CD4-positive, alpha-beta T cell treated with Interleukin-15 for 1 hour (primary cell): ENCODE measurements at regions not wholly inside any gene's neighbourhood (a gene's known extent, or its start where the extent isn't known, plus 50 kb on each side); places are given as distances from the start of the nearest gene placed in this dataset.
"Not testable (repeated sequence)": the region's sequence is repeated elsewhere in the genome, so short reads cannot be mapped to it uniquely, and the experiment has no call there.

ENCODE experiments used
- DNase-seq: peaks from one replicate; pipeline ENCODE4 v3.0.0-alpha.2; 2020

GRCh38 chr6:25127076-25127837, 151.9 kb upstream of the CARMIL1 start:
- DNase-seq: no peak

- DNase-seq: no peak
Measured at GRCh38 chr6:25130518-25130917, 148.7 kb upstream of the CARMIL1 start.

GRCh38 chr6:25132934-25133333, 146.2 kb upstream of the CARMIL1 start:
- DNase-seq: no peak

- DNase-seq: no peak
Measured at GRCh38 chr6:25133568-25133967, 145.6 kb upstream of the CARMIL1 start.

- no peak for DNase-seq
Measured at GRCh38 chr6:25136854-25137253, 142.3 kb upstream of the CARMIL1 start.

GRCh38 chr6:25137480-25137879, 141.7 kb upstream of the CARMIL1 start:
- DNase-seq: no peak

- no peak for DNase-seq
Measured at GRCh38 chr6:25137916-25138232, 141.3 kb upstream of the CARMIL1 start.

- peak; percentile 79 for DNase-seq
Measured at GRCh38 chr6:25138233-25138933, 140.8 kb upstream of the CARMIL1 start.

GRCh38 chr6:25138934-25139415, 140.2 kb upstream of the CARMIL1 start:
- DNase-seq: no peak

- DNase-seq: not testable (repeated sequence)
Measured at GRCh38 chr6:25139608-25140007, 139.6 kb upstream of the CARMIL1 start.

GRCh38 chr6:25142506-25142905, 136.7 kb upstream of the CARMIL1 start:
- no peak for DNase-seq

GRCh38 chr6:25144919-25145318, 134.3 kb upstream of the CARMIL1 start:
- DNase-seq: no peak

GRCh38 chr6:25147223-25147622, 132.0 kb upstream of the CARMIL1 start:
- DNase-seq: no peak

GRCh38 chr6:25150031-25150430, 129.1 kb upstream of the CARMIL1 start:
- no peak for DNase-seq

GRCh38 chr6:25150863-25151262, 128.3 kb upstream of the CARMIL1 start:
- no peak for DNase-seq

GRCh38 chr6:25153079-25153478, 126.1 kb upstream of the CARMIL1 start:
- no peak for DNase-seq

GRCh38 chr6:25154034-25154596, 125.1 kb upstream of the CARMIL1 start:
- no peak for DNase-seq

- DNase-seq: no peak
Measured at GRCh38 chr6:25155211-25155610, 124.0 kb upstream of the CARMIL1 start.

- DNase-seq: no peak
Measured at GRCh38 chr6:25156123-25156522, 123.1 kb upstream of the CARMIL1 start.

- no peak for DNase-seq
Measured at GRCh38 chr6:25157183-25157582, 122.0 kb upstream of the CARMIL1 start.

- DNase-seq: no peak
Measured at GRCh38 chr6:25157842-25158241, 121.3 kb upstream of the CARMIL1 start.

GRCh38 chr6:25160134-25160533, 119.0 kb upstream of the CARMIL1 start:
- DNase-seq: not testable (repeated sequence)

GRCh38 chr6:25165177-25165576, 114.0 kb upstream of the CARMIL1 start:
- DNase-seq: no peak

GRCh38 chr6:25165800-25166199, 113.4 kb upstream of the CARMIL1 start:
- no peak for DNase-seq
